ENCODE measurements at regions not wholly inside any gene's neighbourhood (a gene's known extent, or its start where the extent isn't known, plus 50 kb on each side); places are given as distances from the start of the nearest gene placed in this dataset.

DNA sequence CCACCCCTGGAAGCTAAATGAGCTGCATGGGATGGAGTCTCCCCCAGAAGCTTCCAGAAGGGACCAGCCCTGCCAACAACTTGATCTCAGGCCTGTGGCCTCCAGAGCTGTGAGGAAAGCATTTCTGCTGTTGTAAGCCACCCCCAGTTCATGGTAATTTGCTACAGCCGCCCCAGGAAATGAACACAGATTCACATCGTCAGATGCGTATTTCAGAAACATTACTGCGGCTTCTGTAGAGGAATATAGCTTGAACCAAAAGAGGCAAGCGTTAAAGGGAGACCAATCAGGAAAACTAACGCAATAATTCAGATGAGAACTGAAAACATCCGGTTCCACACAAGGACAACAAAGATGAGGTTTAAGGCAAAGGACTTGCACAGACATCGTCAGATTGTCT, 128.4 kb upstream of the TBL1X start (continued):
- TF ChIP-seq, protein P1, sequence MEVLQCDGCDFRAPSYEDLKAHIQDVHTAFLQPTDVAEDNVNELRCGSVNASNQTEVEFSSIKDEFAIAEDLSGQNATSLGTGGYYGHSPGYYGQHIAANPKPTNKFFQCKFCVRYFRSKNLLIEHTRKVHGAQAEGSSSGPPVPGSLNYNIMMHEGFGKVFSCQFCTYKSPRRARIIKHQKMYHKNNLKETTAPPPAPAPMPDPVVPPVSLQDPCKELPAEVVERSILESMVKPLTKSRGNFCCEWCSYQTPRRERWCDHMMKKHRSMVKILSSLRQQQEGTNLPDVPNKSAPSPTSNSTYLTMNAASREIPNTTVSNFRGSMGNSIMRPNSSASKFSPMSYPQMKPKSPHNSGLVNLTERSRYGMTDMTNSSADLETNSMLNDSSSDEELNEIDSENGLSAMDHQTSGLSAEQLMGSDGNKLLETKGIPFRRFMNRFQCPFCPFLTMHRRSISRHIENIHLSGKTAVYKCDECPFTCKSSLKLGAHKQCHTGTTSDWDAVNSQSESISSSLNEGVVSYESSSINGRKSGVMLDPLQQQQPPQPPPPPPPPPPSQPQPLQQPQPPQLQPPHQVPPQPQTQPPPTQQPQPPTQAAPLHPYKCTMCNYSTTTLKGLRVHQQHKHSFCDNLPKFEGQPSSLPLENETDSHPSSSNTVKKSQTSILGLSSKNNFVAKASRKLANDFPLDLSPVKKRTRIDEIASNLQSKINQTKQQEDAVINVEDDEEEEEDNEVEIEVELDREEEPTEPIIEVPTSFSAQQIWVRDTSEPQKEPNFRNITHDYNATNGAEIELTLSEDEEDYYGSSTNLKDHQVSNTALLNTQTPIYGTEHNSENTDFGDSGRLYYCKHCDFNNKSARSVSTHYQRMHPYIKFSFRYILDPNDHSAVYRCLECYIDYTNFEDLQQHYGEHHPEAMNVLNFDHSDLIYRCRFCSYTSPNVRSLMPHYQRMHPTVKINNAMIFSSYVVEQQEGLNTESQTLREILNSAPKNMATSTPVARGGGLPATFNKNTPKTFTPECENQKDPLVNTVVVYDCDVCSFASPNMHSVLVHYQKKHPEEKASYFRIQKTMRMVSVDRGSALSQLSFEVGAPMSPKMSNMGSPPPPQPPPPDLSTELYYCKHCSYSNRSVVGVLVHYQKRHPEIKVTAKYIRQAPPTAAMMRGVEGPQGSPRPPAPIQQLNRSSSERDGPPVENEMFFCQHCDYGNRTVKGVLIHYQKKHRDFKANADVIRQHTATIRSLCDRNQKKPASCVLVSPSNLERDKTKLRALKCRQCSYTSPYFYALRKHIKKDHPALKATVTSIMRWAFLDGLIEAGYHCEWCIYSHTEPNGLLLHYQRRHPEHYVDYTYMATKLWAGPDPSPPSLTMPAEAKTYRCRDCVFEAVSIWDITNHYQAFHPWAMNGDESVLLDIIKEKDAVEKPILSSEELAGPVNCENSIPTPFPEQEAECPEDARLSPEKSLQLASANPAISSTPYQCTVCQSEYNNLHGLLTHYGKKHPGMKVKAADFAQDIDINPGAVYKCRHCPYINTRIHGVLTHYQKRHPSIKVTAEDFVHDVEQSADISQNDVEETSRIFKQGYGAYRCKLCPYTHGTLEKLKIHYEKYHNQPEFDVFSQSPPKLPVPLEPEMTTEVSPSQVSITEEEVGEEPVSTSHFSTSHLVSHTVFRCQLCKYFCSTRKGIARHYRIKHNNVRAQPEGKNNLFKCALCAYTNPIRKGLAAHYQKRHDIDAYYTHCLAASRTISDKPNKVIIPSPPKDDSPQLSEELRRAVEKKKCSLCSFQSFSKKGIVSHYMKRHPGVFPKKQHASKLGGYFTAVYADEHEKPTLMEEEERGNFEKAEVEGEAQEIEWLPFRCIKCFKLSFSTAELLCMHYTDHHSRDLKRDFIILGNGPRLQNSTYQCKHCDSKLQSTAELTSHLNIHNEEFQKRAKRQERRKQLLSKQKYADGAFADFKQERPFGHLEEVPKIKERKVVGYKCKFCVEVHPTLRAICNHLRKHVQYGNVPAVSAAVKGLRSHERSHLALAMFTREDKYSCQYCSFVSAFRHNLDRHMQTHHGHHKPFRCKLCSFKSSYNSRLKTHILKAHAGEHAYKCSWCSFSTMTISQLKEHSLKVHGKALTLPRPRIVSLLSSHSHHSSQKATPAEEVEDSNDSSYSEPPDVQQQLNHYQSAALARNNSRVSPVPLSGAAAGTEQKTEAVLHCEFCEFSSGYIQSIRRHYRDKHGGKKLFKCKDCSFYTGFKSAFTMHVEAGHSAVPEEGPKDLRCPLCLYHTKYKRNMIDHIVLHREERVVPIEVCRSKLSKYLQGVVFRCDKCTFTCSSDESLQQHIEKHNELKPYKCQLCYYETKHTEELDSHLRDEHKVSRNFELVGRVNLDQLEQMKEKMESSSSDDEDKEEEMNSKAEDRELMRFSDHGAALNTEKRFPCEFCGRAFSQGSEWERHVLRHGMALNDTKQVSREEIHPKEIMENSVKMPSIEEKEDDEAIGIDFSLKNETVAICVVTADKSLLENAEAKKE (CRISPR knock-in tag; IDR thresholded peaks at IDR 0.05) = no peak
- no peak for TF ChIP-seq JUNB (IDR thresholded peaks at IDR 0.05; ENCODE audit: unreplicated experiment)

DNA sequence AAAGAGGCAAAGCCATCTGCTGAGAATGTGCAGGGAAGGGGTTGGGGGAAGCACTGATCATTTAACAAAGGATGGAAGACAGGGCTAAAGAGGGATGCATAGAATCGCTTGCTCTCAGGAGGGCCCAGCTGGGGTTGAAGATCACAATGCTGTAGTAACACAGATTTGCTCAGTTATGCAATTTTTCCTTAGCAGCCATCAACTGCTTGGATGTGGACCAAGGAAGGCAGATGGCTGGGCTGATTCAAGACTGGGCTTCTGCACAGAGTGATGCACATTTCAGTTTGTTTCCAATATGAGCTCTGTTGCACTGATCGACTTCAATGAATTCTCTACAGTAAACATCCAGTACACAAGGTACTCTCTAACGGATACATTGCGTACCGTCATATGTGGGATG, 127.8 kb upstream of the TBL1X start:
- Mint-ChIP-seq H3K4me3 (no peak overlapping the region), H3K4me1 (peaks cover 33% of the 10 kb centered on the region), H3K36me3 (ENCODE audit: low read depth) (no peaks in the 10 kb centered on the region), H3K27me3 (ENCODE audit: insufficient read depth, low read depth, poor library complexity) (peaks cover 12% of the 10 kb centered on the region), H3K27ac (no peak overlapping the region), H3K9me3 (no peaks in the 10 kb centered on the region; the same call in 2 of the 3 replicates)
- no peak overlapping the region for H3K4me2 ChIP-seq
- H3K79me2 ChIP-seq (replicated peaks; ENCODE audit: insufficient read depth) = no peaks in the 10 kb centered on the region
- H4K20me1 ChIP-seq (replicated peaks; ENCODE audit: insufficient read depth) = no peaks in the 10 kb centered on the region
- H3F3A ChIP-seq (replicated peaks; ENCODE audit: low read depth) = no peaks in the 10 kb centered on the region
- no peaks in the 10 kb centered on the region for H3K9me2 ChIP-seq (ENCODE audit: insufficient read depth)
- H3K4me3 ChIP-seq = no peak overlapping the region
- no peak for TF ChIP-seq POLR2AphosphoS5 (IDR thresholded peaks at IDR 0.05; ENCODE audit: low read depth)
- no peak for TF ChIP-seq JUNB (IDR thresholded peaks at IDR 0.05; ENCODE audit: unreplicated experiment)
- TF ChIP-seq CREB1 (CRISPR knock-in tag; IDR thresholded peaks at IDR 0.05; ENCODE audit: low read depth) = no peak
- no peak for TF ChIP-seq EZH2phosphoT487 (IDR thresholded peaks at IDR 0.05; ENCODE audit: unreplicated experiment)
- TF ChIP-seq, protein P2, sequence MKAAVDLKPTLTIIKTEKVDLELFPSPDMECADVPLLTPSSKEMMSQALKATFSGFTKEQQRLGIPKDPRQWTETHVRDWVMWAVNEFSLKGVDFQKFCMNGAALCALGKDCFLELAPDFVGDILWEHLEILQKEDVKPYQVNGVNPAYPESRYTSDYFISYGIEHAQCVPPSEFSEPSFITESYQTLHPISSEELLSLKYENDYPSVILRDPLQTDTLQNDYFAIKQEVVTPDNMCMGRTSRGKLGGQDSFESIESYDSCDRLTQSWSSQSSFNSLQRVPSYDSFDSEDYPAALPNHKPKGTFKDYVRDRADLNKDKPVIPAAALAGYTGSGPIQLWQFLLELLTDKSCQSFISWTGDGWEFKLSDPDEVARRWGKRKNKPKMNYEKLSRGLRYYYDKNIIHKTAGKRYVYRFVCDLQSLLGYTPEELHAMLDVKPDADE (IDR thresholded peaks at IDR 0.05) = no peak
- no peak for TF ChIP-seq NANOG (IDR thresholded peaks at IDR 0.05; ENCODE audit: borderline replicate concordance)
- DNase-seq (ENCODE audit: low spot score) (no peak), ATAC-seq (no peak)
- H3K27me3 ChIP-seq (ENCODE audit: insufficient read depth) = no peaks in the 10 kb centered on the region
- peaks cover 7% of the 10 kb centered on the region for H3K4me1 ChIP-seq (ENCODE audit: insufficient read depth)
- no peak overlapping the region for H3K27ac ChIP-seq (ENCODE audit: low read depth)
- H2AFZ ChIP-seq = no peak overlapping the region
- no peaks in the 10 kb centered on the region for H3K36me3 ChIP-seq (ENCODE audit: insufficient read depth)

Measured in GM23338 (cell line).